HepG2 (cell line): ENCODE measurements at regions not wholly inside any gene's neighbourhood (a gene's known extent, or its start where the extent isn't known, plus 50 kb on each side); places are given as distances from the start of the nearest gene placed in this dataset.

Source experiments
- CHCHD3 ChIP-seq: sonication (generic); formaldehyde crosslinking; IDR thresholded peaks from 2 replicates; pipeline ENCODE4 v1.8.0; 2022; ENCODE audit warnings: mild to moderate bottlenecking, missing genetic modification reagents, moderate library complexity
- HNRNPUL1 ChIP-seq: fragments of 200-400 bp; formaldehyde crosslinking; IDR thresholded peaks from 2 replicates; pipeline ENCODE4 v1.6.1; 2017; ENCODE audit warnings: low read depth, mild to moderate bottlenecking, low read length, moderate library complexity
- NBN ChIP-seq: fragments of 450-650 bp; conservative IDR thresholded peaks from 2 replicates; pipeline ENCODE4 v1.6.1; 2017
- NCOA2 ChIP-seq: sonication (generic); formaldehyde crosslinking; IDR thresholded peaks from 2 replicates; pipeline ENCODE4 v1.8.0; 2022; ENCODE audit warnings: inconsistent platforms
- NFIC ChIP-seq: IDR thresholded peaks from 2 replicates; pipeline ENCODE4 v1.6.1; 2012; ENCODE audit warnings: mild to moderate bottlenecking, low read length, inconsistent platforms
- POGZ ChIP-seq: sonication (generic); formaldehyde crosslinking; IDR thresholded peaks from 2 replicates; pipeline ENCODE4 v1.4.0; 2020; ENCODE audit warnings: mild to moderate bottlenecking, missing genetic modification reagents
- PRPF4 ChIP-seq: fragments of 200-400 bp; formaldehyde crosslinking; IDR thresholded peaks from 2 replicates; pipeline ENCODE4 v1.6.1; 2016; ENCODE audit warnings: low read length, low read depth; ENCODE audit not compliant: poor library complexity, severe bottlenecking
- SMAD3 ChIP-seq: sonication (generic); formaldehyde crosslinking; IDR thresholded peaks from 2 replicates; pipeline ENCODE4 v1.4.0; 2020; ENCODE audit warnings: missing genetic modification reagents
- TMF1 ChIP-seq: sonication (generic); formaldehyde crosslinking; IDR thresholded peaks from 2 replicates; pipeline ENCODE4 v1.8.1; 2022; ENCODE audit warnings: low read depth, missing genetic modification reagents
- ZBTB42 ChIP-seq: sonication (generic); formaldehyde crosslinking; IDR thresholded peaks from 2 replicates; pipeline ENCODE4 v1.5.0; 2020; ENCODE audit warnings: mild to moderate bottlenecking, missing genetic modification reagents
- ZNF124 ChIP-seq: sonication (generic); formaldehyde crosslinking; IDR thresholded peaks from 2 replicates; pipeline ENCODE4 v1.4.0; 2020; ENCODE audit warnings: missing genetic modification reagents
- ZNF34 ChIP-seq: sonication (generic); formaldehyde crosslinking; IDR thresholded peaks from 2 replicates; pipeline ENCODE4 v1.4.0; 2020; ENCODE audit warnings: mild to moderate bottlenecking, missing genetic modification reagents, borderline replicate concordance
- ZNF354B ChIP-seq: sonication (generic); formaldehyde crosslinking; IDR thresholded peaks from 2 replicates; pipeline ENCODE4 v1.8.0; 2022; ENCODE audit warnings: mild to moderate bottlenecking, missing genetic modification reagents
- ZSCAN22 ChIP-seq: sonication (generic); formaldehyde crosslinking; IDR thresholded peaks from 2 replicates; pipeline ENCODE4 v1.4.0; 2020; ENCODE audit warnings: mild to moderate bottlenecking, missing genetic modification reagents
- TF ChIP-seq, protein P1 (sequence below): sonication (generic); formaldehyde crosslinking; IDR thresholded peaks from 2 replicates; pipeline ENCODE4 v1.5.0; 2020; ENCODE audit warnings: mild to moderate bottlenecking, missing genetic modification reagents, borderline replicate concordance
- TF ChIP-seq, protein P2 (sequence below): sonication (generic); formaldehyde crosslinking; IDR thresholded peaks from 2 replicates; pipeline ENCODE4 v1.5.1; 2020; ENCODE audit warnings: missing genetic modification reagents, mild to moderate bottlenecking, borderline replicate concordance
- TF ChIP-seq, protein P3 (sequence below): conservative IDR thresholded peaks from 2 replicates; pipeline ENCODE4 v1.6.1; 2018; ENCODE audit warnings: missing genetic modification reagents
- TF ChIP-seq, protein P4 (sequence below): sonication (generic); formaldehyde crosslinking; IDR thresholded peaks from 2 replicates; pipeline ENCODE4 v1.8.0; 2022; ENCODE audit warnings: mild to moderate bottlenecking, missing genetic modification reagents, moderate library complexity

DNA sequence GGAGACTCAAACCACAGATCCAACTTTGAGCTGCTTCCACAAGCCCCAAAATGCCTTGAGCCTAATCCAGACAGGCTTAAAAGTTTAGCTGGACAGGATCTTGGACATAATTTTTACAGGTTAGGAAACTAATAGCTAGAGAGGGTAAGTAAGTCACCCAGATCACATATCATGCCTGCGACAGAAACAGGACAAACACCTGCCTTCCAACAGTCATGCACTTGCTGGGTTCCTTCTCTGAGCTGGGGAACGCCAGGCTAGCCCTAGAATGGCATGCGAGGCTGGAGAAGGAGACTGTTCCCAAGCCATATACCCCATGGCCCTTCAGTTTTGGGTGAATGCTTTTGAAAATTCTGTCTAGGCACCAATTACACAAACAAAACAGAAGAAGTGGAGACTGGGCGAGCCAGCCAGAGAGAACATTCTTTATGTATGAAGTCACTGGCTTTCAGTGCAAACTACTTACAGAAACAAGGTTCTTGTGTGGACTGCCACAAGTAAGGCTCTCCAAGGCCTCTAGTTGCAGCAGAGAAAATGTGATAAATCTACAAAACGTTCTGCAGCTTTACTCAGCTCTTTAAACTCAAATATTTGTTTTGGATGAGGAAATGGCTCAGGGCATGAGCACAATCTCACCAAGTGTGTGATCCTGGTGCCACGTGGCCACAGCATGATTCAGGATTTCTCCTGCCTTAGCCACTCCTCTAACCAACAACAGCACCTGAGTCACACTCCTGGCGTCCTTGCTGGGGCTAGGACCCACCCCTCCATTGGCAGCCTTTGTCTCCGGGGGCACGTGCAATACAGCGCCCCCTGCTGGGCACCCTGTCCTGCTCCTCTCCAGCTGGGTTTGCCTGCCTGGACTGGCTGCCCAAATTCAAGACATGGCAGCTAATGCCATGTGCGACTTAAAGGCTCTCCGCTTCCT is 73.4 kb upstream of the UBL3 start (continued):
- no peak for TF ChIP-seq ZSCAN22
- no peak for TF ChIP-seq PRPF4
- TF ChIP-seq, protein P1, sequence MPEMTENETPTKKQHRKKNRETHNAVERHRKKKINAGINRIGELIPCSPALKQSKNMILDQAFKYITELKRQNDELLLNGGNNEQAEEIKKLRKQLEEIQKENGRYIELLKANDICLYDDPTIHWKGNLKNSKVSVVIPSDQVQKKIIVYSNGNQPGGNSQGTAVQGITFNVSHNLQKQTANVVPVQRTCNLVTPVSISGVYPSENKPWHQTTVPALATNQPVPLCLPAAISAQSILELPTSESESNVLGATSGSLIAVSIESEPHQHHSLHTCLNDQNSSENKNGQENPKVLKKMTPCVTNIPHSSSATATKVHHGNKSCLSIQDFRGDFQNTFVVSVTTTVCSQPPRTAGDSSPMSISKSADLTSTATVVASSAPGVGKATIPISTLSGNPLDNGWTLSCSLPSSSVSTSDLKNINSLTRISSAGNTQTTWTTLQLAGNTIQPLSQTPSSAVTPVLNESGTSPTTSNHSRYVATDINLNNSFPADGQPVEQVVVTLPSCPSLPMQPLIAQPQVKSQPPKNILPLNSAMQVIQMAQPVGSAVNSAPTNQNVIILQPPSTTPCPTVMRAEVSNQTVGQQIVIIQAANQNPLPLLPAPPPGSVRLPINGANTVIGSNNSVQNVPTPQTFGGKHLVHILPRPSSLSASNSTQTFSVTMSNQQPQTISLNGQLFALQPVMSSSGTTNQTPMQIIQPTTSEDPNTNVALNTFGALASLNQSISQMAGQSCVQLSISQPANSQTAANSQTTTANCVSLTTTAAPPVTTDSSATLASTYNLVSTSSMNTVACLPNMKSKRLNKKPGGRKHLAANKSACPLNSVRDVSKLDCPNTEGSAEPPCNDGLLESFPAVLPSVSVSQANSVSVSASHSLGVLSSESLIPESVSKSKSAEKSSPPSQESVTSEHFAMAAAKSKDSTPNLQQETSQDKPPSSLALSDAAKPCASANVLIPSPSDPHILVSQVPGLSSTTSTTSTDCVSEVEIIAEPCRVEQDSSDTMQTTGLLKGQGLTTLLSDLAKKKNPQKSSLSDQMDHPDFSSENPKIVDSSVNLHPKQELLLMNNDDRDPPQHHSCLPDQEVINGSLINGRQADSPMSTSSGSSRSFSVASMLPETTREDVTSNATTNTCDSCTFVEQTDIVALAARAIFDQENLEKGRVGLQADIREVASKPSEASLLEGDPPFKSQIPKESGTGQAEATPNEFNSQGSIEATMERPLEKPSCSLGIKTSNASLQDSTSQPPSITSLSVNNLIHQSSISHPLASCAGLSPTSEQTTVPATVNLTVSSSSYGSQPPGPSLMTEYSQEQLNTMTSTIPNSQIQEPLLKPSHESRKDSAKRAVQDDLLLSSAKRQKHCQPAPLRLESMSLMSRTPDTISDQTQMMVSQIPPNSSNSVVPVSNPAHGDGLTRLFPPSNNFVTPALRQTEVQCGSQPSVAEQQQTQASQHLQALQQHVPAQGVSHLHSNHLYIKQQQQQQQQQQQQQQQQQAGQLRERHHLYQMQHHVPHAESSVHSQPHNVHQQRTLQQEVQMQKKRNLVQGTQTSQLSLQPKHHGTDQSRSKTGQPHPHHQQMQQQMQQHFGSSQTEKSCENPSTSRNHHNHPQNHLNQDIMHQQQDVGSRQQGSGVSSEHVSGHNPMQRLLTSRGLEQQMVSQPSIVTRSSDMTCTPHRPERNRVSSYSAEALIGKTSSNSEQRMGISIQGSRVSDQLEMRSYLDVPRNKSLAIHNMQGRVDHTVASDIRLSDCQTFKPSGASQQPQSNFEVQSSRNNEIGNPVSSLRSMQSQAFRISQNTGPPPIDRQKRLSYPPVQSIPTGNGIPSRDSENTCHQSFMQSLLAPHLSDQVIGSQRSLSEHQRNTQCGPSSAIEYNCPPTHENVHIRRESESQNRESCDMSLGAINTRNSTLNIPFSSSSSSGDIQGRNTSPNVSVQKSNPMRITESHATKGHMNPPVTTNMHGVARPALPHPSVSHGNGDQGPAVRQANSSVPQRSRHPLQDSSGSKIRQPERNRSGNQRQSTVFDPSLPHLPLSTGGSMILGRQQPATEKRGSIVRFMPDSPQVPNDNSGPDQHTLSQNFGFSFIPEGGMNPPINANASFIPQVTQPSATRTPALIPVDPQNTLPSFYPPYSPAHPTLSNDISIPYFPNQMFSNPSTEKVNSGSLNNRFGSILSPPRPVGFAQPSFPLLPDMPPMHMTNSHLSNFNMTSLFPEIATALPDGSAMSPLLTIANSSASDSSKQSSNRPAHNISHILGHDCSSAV, result no peak
- TF ChIP-seq, protein P2, sequence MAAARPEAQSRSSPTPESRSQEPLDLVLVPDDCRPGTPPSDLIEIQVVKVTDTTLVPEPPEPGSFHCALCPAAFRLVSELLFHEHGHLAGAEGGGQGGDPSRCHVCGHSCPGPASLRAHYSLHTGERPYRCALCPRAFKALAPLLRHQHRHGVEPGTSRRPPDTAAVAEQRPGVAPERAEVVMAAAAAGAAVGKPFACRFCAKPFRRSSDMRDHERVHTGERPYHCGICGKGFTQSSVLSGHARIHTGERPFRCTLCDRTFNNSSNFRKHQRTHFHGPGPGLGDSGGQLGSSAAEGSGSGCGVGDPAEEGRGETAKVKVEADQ (CRISPR knock-in tag), result no peak
- TF ChIP-seq NFIC, result 0 out of 2 replicates have a peak, but pooled peaks have one; percentile 78
- TF ChIP-seq ZNF34 (CRISPR knock-in tag), result no peak
- no peak for TF ChIP-seq ZBTB42 (CRISPR knock-in tag)
- peak; percentile 84; the same call in 1 of the 2 replicates for TF ChIP-seq ZNF124
- TF ChIP-seq NCOA2 (CRISPR knock-in tag), result peak; percentile 93
- TF ChIP-seq, protein P3, sequence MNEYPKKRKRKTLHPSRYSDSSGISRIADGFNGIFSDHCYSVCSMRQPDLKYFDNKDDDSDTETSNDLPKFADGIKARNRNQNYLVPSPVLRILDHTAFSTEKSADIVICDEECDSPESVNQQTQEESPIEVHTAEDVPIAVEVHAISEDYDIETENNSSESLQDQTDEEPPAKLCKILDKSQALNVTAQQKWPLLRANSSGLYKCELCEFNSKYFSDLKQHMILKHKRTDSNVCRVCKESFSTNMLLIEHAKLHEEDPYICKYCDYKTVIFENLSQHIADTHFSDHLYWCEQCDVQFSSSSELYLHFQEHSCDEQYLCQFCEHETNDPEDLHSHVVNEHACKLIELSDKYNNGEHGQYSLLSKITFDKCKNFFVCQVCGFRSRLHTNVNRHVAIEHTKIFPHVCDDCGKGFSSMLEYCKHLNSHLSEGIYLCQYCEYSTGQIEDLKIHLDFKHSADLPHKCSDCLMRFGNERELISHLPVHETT, result no peak
- TF ChIP-seq CHCHD3 (CRISPR knock-in tag), result no peak
- TF ChIP-seq ZNF354B (CRISPR knock-in tag), result no peak
- no peak for TF ChIP-seq HNRNPUL1
- peak; percentile 92 for TF ChIP-seq POGZ (CRISPR knock-in tag)
- TF ChIP-seq, protein P4, sequence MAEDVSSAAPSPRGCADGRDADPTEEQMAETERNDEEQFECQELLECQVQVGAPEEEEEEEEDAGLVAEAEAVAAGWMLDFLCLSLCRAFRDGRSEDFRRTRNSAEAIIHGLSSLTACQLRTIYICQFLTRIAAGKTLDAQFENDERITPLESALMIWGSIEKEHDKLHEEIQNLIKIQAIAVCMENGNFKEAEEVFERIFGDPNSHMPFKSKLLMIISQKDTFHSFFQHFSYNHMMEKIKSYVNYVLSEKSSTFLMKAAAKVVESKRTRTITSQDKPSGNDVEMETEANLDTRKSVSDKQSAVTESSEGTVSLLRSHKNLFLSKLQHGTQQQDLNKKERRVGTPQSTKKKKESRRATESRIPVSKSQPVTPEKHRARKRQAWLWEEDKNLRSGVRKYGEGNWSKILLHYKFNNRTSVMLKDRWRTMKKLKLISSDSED (CRISPR knock-in tag), result no peak
- TF ChIP-seq TMF1 (CRISPR knock-in tag), result peak; percentile 53
- TF ChIP-seq NBN, result no peak
- peak; percentile 94 for TF ChIP-seq SMAD3 (CRISPR knock-in tag)
